GM18519 (cell line): ENCODE measurements at regions not wholly inside any gene's neighbourhood (a gene's known extent, or its start where the extent isn't known, plus 50 kb on each side); places are given as distances from the start of the nearest gene placed in this dataset.

Experiments
- ATAC-seq: cut with Tn5 transposase; IDR thresholded peaks from one replicate; pipeline ENCODE4 v1.9.1; 2021; ENCODE audit warnings: mild to moderate bottlenecking, moderate library complexity; ENCODE audit not compliant: unreplicated experiment, low FRiP score

- ATAC-seq: no peak
These were observed 142.8 kb downstream of the LSM5 start for GRCh38 chr7:32347244-32347828.

- no peak for ATAC-seq
These were observed 143.9 kb downstream of the LSM5 start for GRCh38 chr7:32346253-32346652.

GRCh38 chr7:32336726-32337125 is 153.5 kb downstream of the LSM5 start:
- no peak for ATAC-seq

- ATAC-seq: no peak
These were observed 155.1 kb downstream of the LSM5 start for GRCh38 chr7:32335107-32335506.

GRCh38 chr7:32330602-32331001 is 159.6 kb downstream of the LSM5 start:
- ATAC-seq: no peak

- ATAC-seq: no peak
These were observed 164.1 kb downstream of the LSM5 start for GRCh38 chr7:32326078-32326477.

- no peak for ATAC-seq
These were observed 166.5 kb downstream of the LSM5 start for GRCh38 chr7:32323712-32324111.

GRCh38 chr7:32319012-32319382 is 171.2 kb downstream of the LSM5 start:
- no peak for ATAC-seq

GRCh38 chr7:32318300-32319011 is 171.7 kb downstream of the LSM5 start:
- no peak for ATAC-seq

GRCh38 chr7:32316839-32317238 is 173.3 kb downstream of the LSM5 start:
- no peak for ATAC-seq

- ATAC-seq: no peak
These were observed 175.4 kb downstream of the LSM5 start for GRCh38 chr7:32314761-32315160.

- ATAC-seq: no peak
These were observed 188.8 kb downstream of the LSM5 start for GRCh38 chr7:32301427-32301826.

- ATAC-seq: no peak
These were observed 191.0 kb downstream of the LSM5 start for GRCh38 chr7:32299133-32299702.

- ATAC-seq: no peak
These were observed 191.6 kb downstream of the LSM5 start for GRCh38 chr7:32298408-32299132.

GRCh38 chr7:32293833-32294232 is 196.3 kb downstream of the LSM5 start:
- no peak for ATAC-seq

GRCh38 chr7:32289651-32290414 is 200.3 kb downstream of the LSM5 start:
- ATAC-seq: no peak

GRCh38 chr7:32285698-32286097 is 204.5 kb downstream of the LSM5 start:
- ATAC-seq: no peak

GRCh38 chr7:32283546-32283945 is 206.6 kb downstream of the LSM5 start:
- ATAC-seq: no peak

GRCh38 chr7:32279500-32279899 is 209.3 kb upstream of the PDE1C start:
- ATAC-seq: no peak

- ATAC-seq: no peak
These were observed 205.2 kb upstream of the PDE1C start for GRCh38 chr7:32275216-32276009.
